H9 (cell line): ENCODE measurements at regions not wholly inside any gene's neighbourhood (a gene's known extent, or its start where the extent isn't known, plus 50 kb on each side); places are given as distances from the start of the nearest gene placed in this dataset.

Experiments
- DNase-seq: peaks from one replicate; pipeline ENCODE4 v3.0.0-alpha.2; 2017
- H2AFZ ChIP-seq: one replicate; pipeline ENCODE4 v1.6.1; 2013; ENCODE audit warnings: mild to moderate bottlenecking, low read length, control low read depth, moderate library complexity
- H2AK5ac ChIP-seq: 2 replicates; pipeline ENCODE4 v1.6.1; 2013; ENCODE audit warnings: low read length, control low read depth, mixed read lengths; ENCODE audit not compliant: insufficient read length
- H2BK120ac ChIP-seq: one replicate; pipeline ENCODE4 v1.6.1; 2013; ENCODE audit warnings: low read depth, mild to moderate bottlenecking, low read length, control low read depth, inconsistent platforms; ENCODE audit not compliant: poor library complexity, severe bottlenecking
- H2BK12ac ChIP-seq: 2 replicates; pipeline ENCODE4 v1.6.1; 2013; ENCODE audit warnings: low read length, control low read depth, mixed read lengths, low read depth; ENCODE audit not compliant: insufficient read length
- H2BK15ac ChIP-seq: 2 replicates; pipeline ENCODE4 v1.6.1; 2013; ENCODE audit warnings: low read depth, low read length, control low read depth
- H2BK20ac ChIP-seq: one replicate; pipeline ENCODE4 v1.6.1; 2013; ENCODE audit warnings: low read depth, mild to moderate bottlenecking, low read length, control low read depth, inconsistent platforms; ENCODE audit not compliant: poor library complexity, severe bottlenecking
- H2BK5ac ChIP-seq: 2 replicates; pipeline ENCODE4 v1.6.1; 2013; ENCODE audit warnings: low read length, control low read depth, mixed read lengths; ENCODE audit not compliant: insufficient read length
- H3K14ac ChIP-seq: 2 replicates; pipeline ENCODE4 v1.6.1; 2013; ENCODE audit warnings: low read length, control low read depth; ENCODE audit not compliant: insufficient read depth
- H3K18ac ChIP-seq: 2 replicates; pipeline ENCODE4 v1.6.1; 2013; ENCODE audit warnings: low read depth, mild to moderate bottlenecking, mixed read lengths, low read length, control low read depth; ENCODE audit not compliant: insufficient read length
- H3K23ac ChIP-seq: 2 replicates; pipeline ENCODE4 v1.6.1; 2013; ENCODE audit warnings: low read length, control low read depth, mixed read lengths, low read depth; ENCODE audit not compliant: insufficient read length
- H3K23me2 ChIP-seq: 2 replicates; pipeline ENCODE4 v1.6.1; 2013; ENCODE audit warnings: low read depth, mild to moderate bottlenecking, mixed read lengths, low read length, control low read depth; ENCODE audit not compliant: insufficient read length, poor library complexity, severe bottlenecking
- H3K27ac ChIP-seq: 2 replicates; pipeline ENCODE4 v1.5.1; 2013; ENCODE audit warnings: low read length, control low read depth, mixed read lengths, low read depth; ENCODE audit not compliant: insufficient read length
- H3K27me3 ChIP-seq: 2 replicates; pipeline ENCODE4 v1.6.1; 2013; ENCODE audit warnings: low read length, control low read depth, inconsistent platforms; ENCODE audit not compliant: insufficient read depth
- H3K4ac ChIP-seq: 2 replicates; pipeline ENCODE4 v1.6.1; 2013; ENCODE audit warnings: low read depth, mild to moderate bottlenecking, control low read depth, inconsistent platforms, low read length, moderate library complexity
- H3K4me1 ChIP-seq: 2 replicates; pipeline ENCODE4 v1.6.1; 2013; ENCODE audit warnings: low read length, control low read depth, inconsistent platforms; ENCODE audit not compliant: insufficient read depth
- H3K4me2 ChIP-seq: 2 replicates; pipeline ENCODE4 v1.6.1; 2013; ENCODE audit warnings: low read length, control low read depth, mixed read lengths; ENCODE audit not compliant: insufficient read length, insufficient read depth
- H3K56ac ChIP-seq: 2 replicates; pipeline ENCODE4 v1.6.1; 2013; ENCODE audit warnings: low read depth, mild to moderate bottlenecking, mixed read lengths, low read length, control low read depth; ENCODE audit not compliant: insufficient read length
- H3K79me1 ChIP-seq: 2 replicates; pipeline ENCODE4 v1.6.1; 2013; ENCODE audit warnings: low read depth, mild to moderate bottlenecking, moderate library complexity, low read length, control low read depth, inconsistent platforms; ENCODE audit not compliant: insufficient read depth, poor library complexity, severe bottlenecking
- H3K79me2 ChIP-seq: 2 replicates; pipeline ENCODE4 v1.6.1; 2013; ENCODE audit warnings: low read length, control low read depth, inconsistent platforms; ENCODE audit not compliant: insufficient read depth
- H3K9ac ChIP-seq: 2 replicates; pipeline ENCODE4 v1.6.1; 2013; ENCODE audit warnings: low read length, control low read depth, mixed read lengths; ENCODE audit not compliant: insufficient read length; ENCODE audit errors: extremely low read depth
- H3K9me3 ChIP-seq: one replicate; pipeline ENCODE4 v1.6.1; 2013; ENCODE audit warnings: low read depth, low read length, inconsistent platforms; ENCODE audit not compliant: control insufficient read depth
- H3T11ph ChIP-seq: one replicate; pipeline ENCODE4 v1.6.1; 2013; ENCODE audit warnings: mild to moderate bottlenecking, low read length, control low read depth, inconsistent platforms
- H4K20me1 ChIP-seq: one replicate; pipeline ENCODE4 v1.6.1; 2013; ENCODE audit not compliant: control insufficient read depth, insufficient read length, insufficient read depth
- H4K5ac ChIP-seq: 2 replicates; pipeline ENCODE4 v1.6.1; 2013; ENCODE audit warnings: low read depth, mild to moderate bottlenecking, mixed read lengths, low read length, control low read depth; ENCODE audit not compliant: insufficient read length
- H4K8ac ChIP-seq: replicated peaks from 2 replicates; pipeline ENCODE4 v1.6.1; 2013; ENCODE audit warnings: low read length, control low read depth, mixed read lengths, low read depth; ENCODE audit not compliant: insufficient read length
- H4K91ac ChIP-seq: 2 replicates; pipeline ENCODE4 v1.6.1; 2013; ENCODE audit warnings: low read depth, mild to moderate bottlenecking, moderate library complexity, mixed read lengths, low read length, control low read depth; ENCODE audit not compliant: insufficient read length
- H3K27ac Mint-ChIP-seq, 3 experiments: 2 replicates in 2 of 3; 3 replicates in 1 of 3; pipeline ENCODE4 v1.8.0; 2020 to 2021; ENCODE audit warnings: mixed read lengths in 3 of 3, mild to moderate bottlenecking in 1 of 3, moderate library complexity in 1 of 3
- H3K27me3 Mint-ChIP-seq: 2 replicates; pipeline ENCODE4 v1.8.0; 2021; ENCODE audit warnings: low read depth, mild to moderate bottlenecking, moderate library complexity, mixed read lengths
- H3K36me3 Mint-ChIP-seq, 3 experiments: 2 replicates in 2 of 3; 3 replicates in 1 of 3; pipeline ENCODE4 v1.8.0; 2020 to 2021; ENCODE audit warnings: low read depth in 3 of 3, mixed read lengths in 3 of 3; ENCODE audit not compliant: insufficient read depth in 1 of 3
- H3K4me1 Mint-ChIP-seq, 2 experiments: 2 replicates each; pipeline ENCODE4 v1.8.0; 2020; ENCODE audit warnings: mixed read lengths in 2 of 2
- H3K4me3 Mint-ChIP-seq, 2 experiments: 2 replicates in 1 of 2; 3 replicates in 1 of 2; pipeline ENCODE4 v1.8.0; 2020 to 2021; ENCODE audit warnings: mild to moderate bottlenecking in 2 of 2, mixed read lengths in 2 of 2, moderate library complexity in 1 of 2
- H3K9me3 Mint-ChIP-seq, 2 experiments: 2 replicates in 1 of 2; 3 replicates in 1 of 2; pipeline ENCODE4 v1.8.0; 2020; ENCODE audit warnings: mild to moderate bottlenecking in 2 of 2, mixed read lengths in 2 of 2, moderate library complexity in 1 of 2
- CTCF ChIP-seq: fragments of 200-600 bp; sonication (generic); conservative IDR thresholded peaks from 3 replicates; pipeline ENCODE4 v1.8.0; 2021; ENCODE audit warnings: antibody characterized with exemption, mild to moderate bottlenecking
- WGBS: extraction: QIAGEN DNeasy Blood & Tissue Kit; methylation state at CpG from one replicate; pipeline ENCODE4 v1.1.7; 2013; ENCODE audit warnings: missing lambda C conversion rate, low lambda C conversion rate, mixed read lengths; ENCODE audit not compliant: insufficient read length; ENCODE audit errors: extremely low coverage; 5-methylcytosine and 5-hydroxymethylcytosine counted together

- H3K9ac ChIP-seq: no peak overlapping the region
- no peaks in the 10 kb centered on the region for H3K27me3 ChIP-seq
- WGBS: no CpG with 5 or more reads among the region's 2 CpGs
- H2AK5ac ChIP-seq: no peak overlapping the region
- H3K14ac ChIP-seq: no peak overlapping the region
- H2BK120ac ChIP-seq: no peak overlapping the region
- H4K91ac ChIP-seq: no peak overlapping the region
- no peak overlapping the region for H2AFZ ChIP-seq
- Mint-ChIP-seq H3K27ac (no peak overlapping the region; a peak in 1 of 7 replicates), H3K9me3 (peaks cover 9 to 12% of the 10 kb centered on the region in 2 experiments), H3K4me3 (no peak overlapping the region), H3K36me3 (peaks cover 3 to 12% (median 6%) of the 10 kb centered on the region in 3 experiments; a peak in 5 of 7 replicates), H3K4me1 (no peaks in the 10 kb centered on the region), H3K27me3 (no peaks in the 10 kb centered on the region)
- no peak overlapping the region for H2BK20ac ChIP-seq
- no peak overlapping the region for H3T11ph ChIP-seq
- H3K23me2 ChIP-seq: no peaks in the 10 kb centered on the region
- no peak overlapping the region for H2BK5ac ChIP-seq
- H2BK15ac ChIP-seq: no peak overlapping the region
- H3K23ac ChIP-seq: no peak overlapping the region
- no peaks in the 10 kb centered on the region for H3K79me2 ChIP-seq
- no peaks in the 10 kb centered on the region for H3K9me3 ChIP-seq
- no peak overlapping the region for H3K56ac ChIP-seq
- H3K4me1 ChIP-seq: no peaks in the 10 kb centered on the region; the same call in 1 of the 2 replicates
- no peaks in the 10 kb centered on the region for H3K79me1 ChIP-seq
- no peak overlapping the region for H3K4me2 ChIP-seq
- H3K18ac ChIP-seq: no peak overlapping the region
- H2BK12ac ChIP-seq: no peak overlapping the region
- no peak for DNase-seq
- no peak overlapping the region for H3K27ac ChIP-seq
- H4K20me1 ChIP-seq: no peaks in the 10 kb centered on the region
- no peak overlapping the region for H3K4ac ChIP-seq
- no peak overlapping the region for H4K8ac ChIP-seq
- no peak for TF ChIP-seq CTCF
- H4K5ac ChIP-seq: no peak overlapping the region
Observed at GRCh38 chr2:53211201-53211774, 556.3 kb upstream of the CHAC2 start.
